GM19468 (cell line): ENCODE measurements at regions not wholly inside any gene's neighbourhood (a gene's known extent, or its start where the extent isn't known, plus 50 kb on each side); places are given as distances from the start of the nearest gene placed in this dataset.

Experiments used
- ATAC-seq: cut with Tn5 transposase; IDR thresholded peaks from one replicate; pipeline ENCODE4 v1.9.1; 2021; ENCODE audit warnings: mild to moderate bottlenecking, moderate library complexity, moderate number of reproducible peaks; ENCODE audit not compliant: unreplicated experiment; ENCODE audit errors: extremely low read depth

DNA sequence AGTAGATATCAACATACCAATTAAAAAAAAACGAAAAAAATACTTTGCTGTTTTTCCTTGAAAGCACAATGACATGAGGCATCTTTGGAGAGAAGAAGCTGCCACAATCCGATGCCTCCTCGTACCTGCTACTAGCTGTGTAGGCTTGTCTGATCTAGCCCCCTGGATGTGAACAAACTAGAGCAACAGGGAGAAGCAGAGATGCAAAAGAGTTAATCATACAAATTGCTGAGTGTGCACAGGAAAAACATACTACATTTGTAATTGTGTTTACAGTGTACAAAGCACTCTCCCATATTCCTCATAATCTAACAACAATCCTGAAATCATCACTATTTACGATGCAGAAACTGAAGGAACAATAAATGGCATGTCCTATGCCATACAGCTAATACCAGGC, 227.0 kb upstream of the CTNNB1 start:
- no peak for ATAC-seq

- no peak for ATAC-seq
Observed at GRCh38 chr3:40973141-40973540, 226.2 kb upstream of the CTNNB1 start.

- no peak for ATAC-seq
Observed at GRCh38 chr3:40975711-40976121, 223.6 kb upstream of the CTNNB1 start.

GRCh38 chr3:40976241-40976640, 223.1 kb upstream of the CTNNB1 start:
- no peak for ATAC-seq

DNA sequence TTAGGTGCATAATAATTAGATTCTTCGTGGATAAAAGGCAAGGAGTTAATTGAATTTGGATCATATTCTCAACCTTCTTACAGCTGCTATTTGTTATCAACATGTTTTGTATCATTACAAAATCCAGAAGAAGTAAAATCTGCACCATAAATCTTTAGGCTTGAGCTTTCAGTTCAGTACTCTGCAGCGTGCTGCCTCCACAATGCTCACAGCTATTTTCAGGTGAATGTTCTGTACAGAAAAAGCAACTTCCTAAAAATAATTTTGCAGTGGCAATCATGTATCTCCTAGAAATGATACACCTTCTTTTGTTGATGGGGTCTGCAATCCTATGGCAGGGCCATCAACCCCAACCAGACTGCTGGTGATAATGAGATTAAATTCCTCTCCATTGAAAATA, 220.9 kb upstream of the CTNNB1 start:
- ATAC-seq, result no peak

DNA sequence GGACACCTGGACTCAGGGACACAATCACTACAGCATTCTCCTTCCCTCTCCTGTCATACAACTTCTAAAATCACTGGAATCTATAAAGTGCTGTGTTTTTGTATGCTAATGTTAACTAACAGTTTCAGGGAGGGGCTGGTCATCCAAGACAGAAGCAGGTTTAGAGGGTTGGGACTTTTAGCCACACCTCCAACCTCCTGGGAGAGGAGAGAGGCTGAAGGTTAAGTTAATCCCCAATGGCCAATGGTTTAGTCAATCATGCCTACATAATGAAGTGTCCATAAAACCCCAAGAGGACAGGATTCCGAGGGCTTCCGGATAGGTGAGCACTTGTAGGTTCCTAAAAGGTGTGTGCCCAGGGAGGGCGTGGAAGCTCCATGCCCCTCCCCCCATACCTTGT, 219.3 kb upstream of the CTNNB1 start:
- ATAC-seq, result no peak

- no peak for ATAC-seq
Observed at GRCh38 chr3:40980467-40980866, 218.8 kb upstream of the CTNNB1 start.

DNA sequence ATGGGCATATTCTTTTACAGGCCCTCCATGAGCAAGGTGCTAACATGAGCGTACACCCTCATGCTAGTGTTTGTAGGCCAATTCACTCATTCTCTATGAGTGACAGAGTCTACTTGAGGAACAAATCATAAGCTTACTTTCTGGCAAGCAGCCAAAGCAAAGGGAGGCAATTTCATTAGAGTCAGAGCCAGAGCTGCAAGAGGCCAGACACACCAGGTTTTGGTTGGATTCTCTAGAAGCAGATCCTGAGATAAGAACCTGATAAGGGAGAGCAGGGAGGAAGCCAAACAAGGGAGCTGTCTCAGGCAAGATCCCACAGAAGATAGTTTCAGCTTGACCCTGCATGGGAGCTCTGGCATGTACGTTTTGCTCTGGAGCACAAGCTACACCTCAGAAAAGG, 214.1 kb upstream of the CTNNB1 start:
- ATAC-seq, result no peak

DNA sequence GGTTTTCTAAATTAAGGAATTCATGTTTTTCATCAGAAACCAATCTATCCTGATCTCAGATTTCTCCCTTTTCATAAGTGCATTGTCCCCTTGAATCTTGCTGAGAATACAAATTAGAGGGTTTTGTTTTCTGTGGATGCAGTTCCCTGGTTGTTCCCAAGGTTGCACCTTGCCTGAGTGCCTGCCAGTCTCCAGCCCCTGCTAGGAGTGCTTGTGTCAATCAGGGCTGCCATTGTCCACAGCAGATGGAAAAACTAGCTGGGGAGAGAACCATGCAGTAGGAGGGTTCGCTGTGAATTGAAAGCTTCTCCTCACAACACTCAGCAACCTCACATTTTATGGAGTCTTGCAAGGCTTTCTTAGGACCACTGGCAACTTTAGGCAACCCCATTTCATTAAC, 210.8 kb upstream of the CTNNB1 start:
- ATAC-seq, result no peak

DNA sequence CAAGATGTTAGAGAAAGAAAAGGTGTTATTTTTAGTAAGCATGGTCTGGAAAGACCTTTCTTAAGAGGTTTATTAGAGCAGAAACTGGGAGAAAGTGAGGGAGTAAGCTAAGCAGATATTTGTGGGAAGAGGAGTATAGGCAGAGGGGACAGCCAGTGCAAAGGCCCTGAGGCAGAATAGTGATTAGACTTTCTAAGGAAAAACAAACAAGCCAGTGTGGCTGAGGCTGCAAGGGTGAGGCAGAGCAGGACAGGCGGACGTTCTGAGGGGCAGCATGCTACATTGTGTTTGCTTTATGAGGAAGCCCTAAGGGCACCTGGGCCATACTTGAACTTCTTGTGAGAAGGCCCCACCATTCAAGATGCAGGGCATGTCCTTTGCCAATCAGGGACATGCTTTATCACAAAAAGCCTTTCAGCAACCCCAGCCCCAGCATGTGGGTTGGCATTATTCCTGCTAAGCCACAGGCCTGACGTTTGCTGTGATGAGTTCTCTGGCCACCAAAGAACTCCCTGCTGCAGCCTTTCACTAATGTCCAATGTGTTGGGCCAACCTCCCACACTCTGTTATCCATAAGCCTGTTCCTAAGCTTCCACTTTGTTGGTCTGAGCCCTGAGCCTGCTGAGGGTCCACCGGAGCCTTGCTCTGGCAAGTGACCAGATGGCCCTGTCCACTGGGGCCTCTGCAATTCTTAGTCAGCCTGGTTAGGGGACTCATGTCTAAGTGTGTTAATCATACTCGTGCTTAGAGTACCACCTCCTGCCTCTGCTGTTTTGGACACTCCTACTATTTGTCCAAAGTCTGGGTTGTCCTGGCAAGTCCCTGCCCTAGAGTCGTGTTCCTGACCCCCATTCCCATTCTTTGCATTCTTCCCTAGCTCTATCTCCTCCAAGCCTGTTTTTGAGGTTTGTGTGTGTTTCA, 209.9 kb upstream of the CTNNB1 start:
- ATAC-seq, result no peak

DNA sequence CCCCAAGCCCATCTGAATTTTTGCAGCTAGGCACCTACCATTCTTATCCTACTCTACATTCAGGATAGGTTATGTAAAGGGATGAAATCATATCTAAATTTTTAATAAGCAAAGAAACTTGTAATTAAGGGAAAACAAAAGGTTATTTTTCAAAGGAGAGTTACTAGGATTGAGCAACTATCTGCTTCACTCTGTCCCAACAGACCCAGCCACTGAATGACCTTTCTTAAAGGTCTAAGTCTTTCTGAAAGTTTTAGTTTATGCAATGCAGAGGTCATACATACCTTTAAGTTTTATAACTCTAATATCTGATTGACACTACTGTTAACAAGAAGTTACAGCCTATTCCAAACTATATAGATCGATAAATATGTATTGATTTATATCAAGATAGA, 209.2 kb upstream of the CTNNB1 start:
- no peak for ATAC-seq

DNA sequence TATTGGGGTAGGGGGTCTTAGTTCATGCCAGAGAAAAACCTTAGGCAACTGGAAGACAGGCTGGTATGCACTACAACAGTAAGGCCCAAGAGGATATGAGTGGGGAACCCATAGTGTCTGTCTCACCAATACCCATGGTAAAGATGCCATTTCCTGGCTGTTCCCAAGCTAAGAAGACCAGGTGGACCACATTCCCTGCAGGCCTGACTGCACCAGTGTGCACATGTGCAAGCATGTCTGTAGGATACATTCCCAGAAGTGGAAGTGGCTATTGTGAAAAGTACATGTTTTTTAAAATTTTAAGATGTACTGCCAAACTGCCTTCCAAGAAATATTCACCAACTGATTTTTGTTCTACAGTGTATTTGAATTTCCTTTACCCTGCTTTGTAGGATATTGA, 207.3 kb upstream of the CTNNB1 start:
- ATAC-seq, result no peak

- ATAC-seq, result no peak
Observed at GRCh38 chr3:40994611-40995010, 204.7 kb upstream of the CTNNB1 start.

GRCh38 chr3:40995271-40995670, 204.0 kb upstream of the CTNNB1 start:
- ATAC-seq, result no peak

- no peak for ATAC-seq
Observed at GRCh38 chr3:40996382-40996781, 202.9 kb upstream of the CTNNB1 start.

GRCh38 chr3:40996827-40997710, 202.2 kb upstream of the CTNNB1 start:
- no peak for ATAC-seq

GRCh38 chr3:40997711-40998519, 201.4 kb upstream of the CTNNB1 start:
- ATAC-seq, result no peak

GRCh38 chr3:40999682-41000081, 199.6 kb upstream of the CTNNB1 start:
- no peak for ATAC-seq

GRCh38 chr3:41000471-41000870, 198.8 kb upstream of the CTNNB1 start:
- ATAC-seq, result no peak

GRCh38 chr3:41001556-41001955, 197.7 kb upstream of the CTNNB1 start:
- ATAC-seq, result no peak
